ENCODE measurements at regions not wholly inside any gene's neighbourhood (a gene's known extent, or its start where the extent isn't known, plus 50 kb on each side); places are given as distances from the start of the nearest gene placed in this dataset.

- H3K4me3 Mint-ChIP-seq (ENCODE audit: unreplicated experiment), result no peak overlapping the region
- no peak for TF ChIP-seq CTCF (IDR thresholded peaks at IDR 0.05)
- DNase-seq (ENCODE audit: extremely low spot score, unreplicated experiment), result no peak
- no peaks in the 10 kb centered on the region for H3K9me3 Mint-ChIP-seq (ENCODE audit: unreplicated experiment)
- peaks cover 24% of the 10 kb centered on the region for H3K36me3 Mint-ChIP-seq (ENCODE audit: unreplicated experiment)
- H3K27ac Mint-ChIP-seq (ENCODE audit: unreplicated experiment), result no peak overlapping the region
- peaks cover 23% of the 10 kb centered on the region for H3K27me3 Mint-ChIP-seq (ENCODE audit: unreplicated experiment)
- peaks cover 2% of the 10 kb centered on the region for H3K4me1 Mint-ChIP-seq (ENCODE audit: unreplicated experiment)
These were observed 84.4 kb upstream of the JAK1 start for GRCh38 chr1:65050735-65051134.

- Mint-ChIP-seq H3K4me1 (ENCODE audit: unreplicated experiment) (no peaks in the 10 kb centered on the region), H3K27me3 (ENCODE audit: unreplicated experiment) (peaks cover 21% of the 10 kb centered on the region), H3K4me3 (ENCODE audit: unreplicated experiment) (no peak overlapping the region), H3K9me3 (ENCODE audit: unreplicated experiment) (no peaks in the 10 kb centered on the region), H3K27ac (ENCODE audit: unreplicated experiment) (no peak overlapping the region), H3K36me3 (ENCODE audit: unreplicated experiment) (peaks cover 43% of the 10 kb centered on the region)
- DNase-seq (ENCODE audit: extremely low spot score, unreplicated experiment), result no peak
- TF ChIP-seq CTCF (IDR thresholded peaks at IDR 0.05), result no peak
These were observed 88.1 kb upstream of the JAK1 start for GRCh38 chr1:65054481-65054880.

- no peaks in the 10 kb centered on the region for H3K9me3 Mint-ChIP-seq (ENCODE audit: unreplicated experiment)
- H3K27me3 Mint-ChIP-seq (ENCODE audit: unreplicated experiment), result peaks cover 10% of the 10 kb centered on the region
- no peak overlapping the region for H3K27ac Mint-ChIP-seq (ENCODE audit: unreplicated experiment)
- H3K4me1 Mint-ChIP-seq (ENCODE audit: unreplicated experiment), result peaks cover 9% of the 10 kb centered on the region
- H3K36me3 Mint-ChIP-seq (ENCODE audit: unreplicated experiment), result peaks cover 40% of the 10 kb centered on the region
- TF ChIP-seq CTCF (IDR thresholded peaks at IDR 0.05), result no peak
- H3K4me3 Mint-ChIP-seq (ENCODE audit: unreplicated experiment), result no peak overlapping the region
- DNase-seq (ENCODE audit: extremely low spot score, unreplicated experiment), result no peak
These were observed 89.4 kb upstream of the JAK1 start for GRCh38 chr1:65055747-65056146.

- Mint-ChIP-seq H3K27me3 (ENCODE audit: unreplicated experiment) (peaks cover 5% of the 10 kb centered on the region), H3K9me3 (ENCODE audit: unreplicated experiment) (no peaks in the 10 kb centered on the region), H3K27ac (ENCODE audit: unreplicated experiment) (no peak overlapping the region), H3K4me1 (ENCODE audit: unreplicated experiment) (peaks cover 9% of the 10 kb centered on the region), H3K36me3 (ENCODE audit: unreplicated experiment) (peaks cover 40% of the 10 kb centered on the region), H3K4me3 (ENCODE audit: unreplicated experiment) (no peak overlapping the region)
- DNase-seq (ENCODE audit: extremely low spot score, unreplicated experiment), result no peak
- no peak for TF ChIP-seq CTCF (IDR thresholded peaks at IDR 0.05)
These were observed 89.9 kb upstream of the JAK1 start for GRCh38 chr1:65056234-65056633.

GRCh38 chr1:65056866-65057265, 90.5 kb upstream of the JAK1 start:
- peaks cover 9% of the 10 kb centered on the region for H3K4me1 Mint-ChIP-seq (ENCODE audit: unreplicated experiment)
- no peak overlapping the region for H3K4me3 Mint-ChIP-seq (ENCODE audit: unreplicated experiment)
- no peak for TF ChIP-seq CTCF (IDR thresholded peaks at IDR 0.05)
- no peaks in the 10 kb centered on the region for H3K9me3 Mint-ChIP-seq (ENCODE audit: unreplicated experiment)
- H3K27me3 Mint-ChIP-seq (ENCODE audit: unreplicated experiment), result no peaks in the 10 kb centered on the region
- H3K27ac Mint-ChIP-seq (ENCODE audit: unreplicated experiment), result no peak overlapping the region
- no peak for DNase-seq (ENCODE audit: extremely low spot score, unreplicated experiment)
- peaks cover 38% of the 10 kb centered on the region for H3K36me3 Mint-ChIP-seq (ENCODE audit: unreplicated experiment)

All from osteocyte (in vitro differentiated cells).